ENCODE measurements at regions not wholly inside any gene's neighbourhood (a gene's known extent, or its start where the extent isn't known, plus 50 kb on each side); places are given as distances from the start of the nearest gene placed in this dataset.

DNA sequence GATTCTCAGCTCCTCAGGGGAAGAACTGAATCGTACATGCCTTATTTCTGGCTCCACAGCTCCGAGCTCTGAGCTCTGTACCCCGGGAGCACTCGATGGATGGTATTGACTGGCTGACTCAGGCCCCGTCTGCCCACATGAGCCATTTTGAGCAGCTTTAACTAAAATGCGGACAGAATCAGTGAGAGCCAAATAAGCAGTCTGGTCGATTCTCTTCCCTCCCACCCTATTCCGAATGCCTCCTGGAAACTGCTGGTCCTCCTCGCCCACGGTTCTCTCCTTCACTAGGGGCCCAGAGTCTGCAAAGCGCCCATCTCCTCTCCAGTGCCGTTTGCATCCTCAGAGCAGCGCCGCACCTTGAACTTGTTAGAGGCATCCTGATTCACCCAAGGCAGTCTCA lies 125.9 kb upstream of the IRF2BP2 start:
- Histone ChIP-seq H3K9me3 (ENCODE audit: low read length) (no peaks in the 10 kb centered on the region), H3K27ac (ENCODE audit: low read length) (peak overlapping the region; percentile 97), H2AFZ (ENCODE audit: low read depth, low read length) (no peak overlapping the region), H3K36me3 (ENCODE audit: insufficient read depth, low read length) (no peaks in the 10 kb centered on the region), H3F3A (ENCODE audit: insufficient read depth, low read length, poor library complexity, severe bottlenecking) (no peaks in the 10 kb centered on the region), H3K79me2 (replicated peaks; ENCODE audit: insufficient read depth, low read length) (no peaks in the 10 kb centered on the region), H3K4me3 (ENCODE audit: low read length) (no peak overlapping the region), H3K9ac (ENCODE audit: low read length) (peak overlapping the region; percentile 19), H3K9me2 (ENCODE audit: insufficient read depth, low read length) (no peaks in the 10 kb centered on the region), H3K27me3 (ENCODE audit: insufficient read depth, low read depth, low read length) (no peaks in the 10 kb centered on the region), H4K20me1 (ENCODE audit: insufficient read depth) (no peaks in the 10 kb centered on the region), H3K4me2 (ENCODE audit: low read length) (no peak overlapping the region)
- TF ChIP-seq EP300 (conservative IDR thresholded peaks at IDR 0.05; ENCODE audit: poor library complexity, severe bottlenecking) (no peak), SMC3 (conservative IDR thresholded peaks at IDR 0.05; ENCODE audit: poor library complexity) (no peak), POLR2AphosphoS5 (IDR thresholded peaks at IDR 0.05) (no peak), MXI1 (conservative IDR thresholded peaks at IDR 0.05; ENCODE audit: poor library complexity, severe bottlenecking) (no peak), RAD21 (conservative IDR thresholded peaks at IDR 0.05) (no peak), TAF1 (IDR thresholded peaks at IDR 0.05; ENCODE audit: low read depth) (no peak), EZH2 (IDR thresholded peaks at IDR 0.05; ENCODE audit: borderline replicate concordance, insufficient read depth, low read length, poor library complexity, severe bottlenecking) (no peak)
- TF ChIP-seq, protein P1, sequence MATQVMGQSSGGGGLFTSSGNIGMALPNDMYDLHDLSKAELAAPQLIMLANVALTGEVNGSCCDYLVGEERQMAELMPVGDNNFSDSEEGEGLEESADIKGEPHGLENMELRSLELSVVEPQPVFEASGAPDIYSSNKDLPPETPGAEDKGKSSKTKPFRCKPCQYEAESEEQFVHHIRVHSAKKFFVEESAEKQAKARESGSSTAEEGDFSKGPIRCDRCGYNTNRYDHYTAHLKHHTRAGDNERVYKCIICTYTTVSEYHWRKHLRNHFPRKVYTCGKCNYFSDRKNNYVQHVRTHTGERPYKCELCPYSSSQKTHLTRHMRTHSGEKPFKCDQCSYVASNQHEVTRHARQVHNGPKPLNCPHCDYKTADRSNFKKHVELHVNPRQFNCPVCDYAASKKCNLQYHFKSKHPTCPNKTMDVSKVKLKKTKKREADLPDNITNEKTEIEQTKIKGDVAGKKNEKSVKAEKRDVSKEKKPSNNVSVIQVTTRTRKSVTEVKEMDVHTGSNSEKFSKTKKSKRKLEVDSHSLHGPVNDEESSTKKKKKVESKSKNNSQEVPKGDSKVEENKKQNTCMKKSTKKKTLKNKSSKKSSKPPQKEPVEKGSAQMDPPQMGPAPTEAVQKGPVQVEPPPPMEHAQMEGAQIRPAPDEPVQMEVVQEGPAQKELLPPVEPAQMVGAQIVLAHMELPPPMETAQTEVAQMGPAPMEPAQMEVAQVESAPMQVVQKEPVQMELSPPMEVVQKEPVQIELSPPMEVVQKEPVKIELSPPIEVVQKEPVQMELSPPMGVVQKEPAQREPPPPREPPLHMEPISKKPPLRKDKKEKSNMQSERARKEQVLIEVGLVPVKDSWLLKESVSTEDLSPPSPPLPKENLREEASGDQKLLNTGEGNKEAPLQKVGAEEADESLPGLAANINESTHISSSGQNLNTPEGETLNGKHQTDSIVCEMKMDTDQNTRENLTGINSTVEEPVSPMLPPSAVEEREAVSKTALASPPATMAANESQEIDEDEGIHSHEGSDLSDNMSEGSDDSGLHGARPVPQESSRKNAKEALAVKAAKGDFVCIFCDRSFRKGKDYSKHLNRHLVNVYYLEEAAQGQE (IDR thresholded peaks at IDR 0.05; ENCODE audit: borderline replicate concordance) = no peak
- TF ChIP-seq, protein P2, sequence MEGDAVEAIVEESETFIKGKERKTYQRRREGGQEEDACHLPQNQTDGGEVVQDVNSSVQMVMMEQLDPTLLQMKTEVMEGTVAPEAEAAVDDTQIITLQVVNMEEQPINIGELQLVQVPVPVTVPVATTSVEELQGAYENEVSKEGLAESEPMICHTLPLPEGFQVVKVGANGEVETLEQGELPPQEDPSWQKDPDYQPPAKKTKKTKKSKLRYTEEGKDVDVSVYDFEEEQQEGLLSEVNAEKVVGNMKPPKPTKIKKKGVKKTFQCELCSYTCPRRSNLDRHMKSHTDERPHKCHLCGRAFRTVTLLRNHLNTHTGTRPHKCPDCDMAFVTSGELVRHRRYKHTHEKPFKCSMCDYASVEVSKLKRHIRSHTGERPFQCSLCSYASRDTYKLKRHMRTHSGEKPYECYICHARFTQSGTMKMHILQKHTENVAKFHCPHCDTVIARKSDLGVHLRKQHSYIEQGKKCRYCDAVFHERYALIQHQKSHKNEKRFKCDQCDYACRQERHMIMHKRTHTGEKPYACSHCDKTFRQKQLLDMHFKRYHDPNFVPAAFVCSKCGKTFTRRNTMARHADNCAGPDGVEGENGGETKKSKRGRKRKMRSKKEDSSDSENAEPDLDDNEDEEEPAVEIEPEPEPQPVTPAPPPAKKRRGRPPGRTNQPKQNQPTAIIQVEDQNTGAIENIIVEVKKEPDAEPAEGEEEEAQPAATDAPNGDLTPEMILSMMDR (IDR thresholded peaks at IDR 0.05; ENCODE audit: poor library complexity, severe bottlenecking) = no peak

GRCh38 chr1:234735476-234735875 lies 125.5 kb upstream of the IRF2BP2 start:
- H3K9me3 ChIP-seq (ENCODE audit: low read length) = no peaks in the 10 kb centered on the region
- H3K4me3 ChIP-seq (ENCODE audit: low read length) = no peak overlapping the region
- no peaks in the 10 kb centered on the region for H3K9me2 ChIP-seq (ENCODE audit: insufficient read depth, low read length)
- TF ChIP-seq POLR2AphosphoS5 (IDR thresholded peaks at IDR 0.05) (no peak), SMC3 (conservative IDR thresholded peaks at IDR 0.05; ENCODE audit: poor library complexity) (no peak), EZH2 (IDR thresholded peaks at IDR 0.05; ENCODE audit: borderline replicate concordance, insufficient read depth, low read length, poor library complexity, severe bottlenecking) (no peak), TAF1 (IDR thresholded peaks at IDR 0.05; ENCODE audit: low read depth) (no peak), EP300 (conservative IDR thresholded peaks at IDR 0.05; ENCODE audit: poor library complexity, severe bottlenecking) (no peak), MXI1 (conservative IDR thresholded peaks at IDR 0.05; ENCODE audit: poor library complexity, severe bottlenecking) (no peak), RAD21 (conservative IDR thresholded peaks at IDR 0.05) (no peak)
- TF ChIP-seq, protein P2 (IDR thresholded peaks at IDR 0.05; ENCODE audit: poor library complexity, severe bottlenecking) = no peak
- TF ChIP-seq, protein P1 (IDR thresholded peaks at IDR 0.05; ENCODE audit: borderline replicate concordance) = no peak
- no peak overlapping the region for H3K4me2 ChIP-seq (ENCODE audit: low read length)
- H3F3A ChIP-seq (ENCODE audit: insufficient read depth, low read length, poor library complexity, severe bottlenecking) = no peaks in the 10 kb centered on the region
- peak overlapping the region; percentile 97 for H3K27ac ChIP-seq (ENCODE audit: low read length)
- no peaks in the 10 kb centered on the region for H3K36me3 ChIP-seq (ENCODE audit: insufficient read depth, low read length)
- no peak overlapping the region for H2AFZ ChIP-seq (ENCODE audit: low read depth, low read length)
- H3K79me2 ChIP-seq (replicated peaks; ENCODE audit: insufficient read depth, low read length) = no peaks in the 10 kb centered on the region
- no peaks in the 10 kb centered on the region for H3K27me3 ChIP-seq (ENCODE audit: insufficient read depth, low read depth, low read length)
- no peaks in the 10 kb centered on the region for H4K20me1 ChIP-seq (ENCODE audit: insufficient read depth)
- peak overlapping the region; percentile 19 for H3K9ac ChIP-seq (ENCODE audit: low read length)

Data from neural cell (in vitro differentiated cells).